HL-60 (cell line): ENCODE measurements at regions not wholly inside any gene's neighbourhood (a gene's known extent, or its start where the extent isn't known, plus 50 kb on each side); places are given as distances from the start of the nearest gene placed in this dataset.
A peak's percentile ranks its signal among the peaks of the same experiment; 100 is the strongest.

Source experiments
- DNase-seq, 2 experiments: peaks; one replicate each; pipeline ENCODE4 v3.0.0-alpha.2; 2010 to 2020; ENCODE audit warnings: low read depth in 1 of 2, low spot score in 1 of 2
- H3K27ac ChIP-seq: fragments of 250-450 bp; sonication (Bioruptor Pico); replicated peaks from 2 replicates; pipeline ENCODE4 v1.5.1; 2020; ENCODE audit warnings: mild to moderate bottlenecking, moderate library complexity
- H3K27me3 ChIP-seq: fragments of 250-450 bp; sonication (Bioruptor Pico); 2 replicates; pipeline ENCODE4 v1.5.1; 2021; ENCODE audit warnings: mild to moderate bottlenecking, moderate library complexity; ENCODE audit not compliant: insufficient read depth, poor library complexity, severe bottlenecking
- H3K4me3 ChIP-seq: replicated peaks from 2 replicates; pipeline ENCODE4 v1.5.1; 2011; ENCODE audit warnings: mild to moderate bottlenecking, control low read depth, low read length; ENCODE audit not compliant: insufficient read depth
- GABPA ChIP-seq: IDR thresholded peaks from 2 replicates; pipeline ENCODE4 v1.6.1; 2012; ENCODE audit warnings: low read depth
- POLR2AphosphoS5 ChIP-seq: IDR thresholded peaks from 2 replicates; pipeline ENCODE4 v1.6.1; 2012; ENCODE audit warnings: low read depth
- SPI1 ChIP-seq: IDR thresholded peaks from 2 replicates; pipeline ENCODE4 v1.6.1; 2012; ENCODE audit warnings: low read depth, mild to moderate bottlenecking, borderline replicate concordance
- TF ChIP-seq, protein P1 (sequence below): IDR thresholded peaks from one replicate; pipeline ENCODE4 v1.5.1; 2011; ENCODE audit warnings: low read length, control low read depth, inconsistent platforms; ENCODE audit not compliant: insufficient read depth
- TF ChIP-seq, protein P2 (sequence below): IDR thresholded peaks from 2 replicates; pipeline ENCODE4 v1.6.1; 2012; ENCODE audit warnings: low read depth; ENCODE audit not compliant: insufficient replicate concordance

DNA sequence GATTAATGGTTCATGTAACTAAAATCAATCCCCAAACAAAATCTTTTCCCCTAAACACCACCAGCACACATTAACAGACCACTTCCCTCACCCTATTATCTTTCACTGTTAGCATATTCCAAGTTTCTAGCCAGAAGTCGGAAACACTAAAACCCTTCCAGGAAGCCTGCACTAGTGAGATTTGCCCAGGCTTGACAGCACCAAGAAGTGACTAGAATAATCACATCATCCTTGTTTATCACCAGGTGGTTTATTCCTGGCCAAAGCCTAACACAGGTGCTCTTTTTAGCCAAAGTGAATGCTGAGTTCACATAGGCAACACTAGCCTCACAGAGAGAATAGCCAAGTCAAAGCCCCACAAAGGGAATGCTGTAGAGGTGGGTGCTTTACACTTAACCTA lies 221.2 kb upstream of the HNRNPA3 start:
- TF ChIP-seq GABPA (no peak), POLR2AphosphoS5 (no peak)
- TF ChIP-seq, protein P1, sequence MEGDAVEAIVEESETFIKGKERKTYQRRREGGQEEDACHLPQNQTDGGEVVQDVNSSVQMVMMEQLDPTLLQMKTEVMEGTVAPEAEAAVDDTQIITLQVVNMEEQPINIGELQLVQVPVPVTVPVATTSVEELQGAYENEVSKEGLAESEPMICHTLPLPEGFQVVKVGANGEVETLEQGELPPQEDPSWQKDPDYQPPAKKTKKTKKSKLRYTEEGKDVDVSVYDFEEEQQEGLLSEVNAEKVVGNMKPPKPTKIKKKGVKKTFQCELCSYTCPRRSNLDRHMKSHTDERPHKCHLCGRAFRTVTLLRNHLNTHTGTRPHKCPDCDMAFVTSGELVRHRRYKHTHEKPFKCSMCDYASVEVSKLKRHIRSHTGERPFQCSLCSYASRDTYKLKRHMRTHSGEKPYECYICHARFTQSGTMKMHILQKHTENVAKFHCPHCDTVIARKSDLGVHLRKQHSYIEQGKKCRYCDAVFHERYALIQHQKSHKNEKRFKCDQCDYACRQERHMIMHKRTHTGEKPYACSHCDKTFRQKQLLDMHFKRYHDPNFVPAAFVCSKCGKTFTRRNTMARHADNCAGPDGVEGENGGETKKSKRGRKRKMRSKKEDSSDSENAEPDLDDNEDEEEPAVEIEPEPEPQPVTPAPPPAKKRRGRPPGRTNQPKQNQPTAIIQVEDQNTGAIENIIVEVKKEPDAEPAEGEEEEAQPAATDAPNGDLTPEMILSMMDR = no peak
- Histone ChIP-seq H3K27ac (no peak overlapping the region), H3K4me3 (no peak overlapping the region), H3K27me3 (no peaks in the 10 kb centered on the region)
- no peak for DNase-seq

DNA sequence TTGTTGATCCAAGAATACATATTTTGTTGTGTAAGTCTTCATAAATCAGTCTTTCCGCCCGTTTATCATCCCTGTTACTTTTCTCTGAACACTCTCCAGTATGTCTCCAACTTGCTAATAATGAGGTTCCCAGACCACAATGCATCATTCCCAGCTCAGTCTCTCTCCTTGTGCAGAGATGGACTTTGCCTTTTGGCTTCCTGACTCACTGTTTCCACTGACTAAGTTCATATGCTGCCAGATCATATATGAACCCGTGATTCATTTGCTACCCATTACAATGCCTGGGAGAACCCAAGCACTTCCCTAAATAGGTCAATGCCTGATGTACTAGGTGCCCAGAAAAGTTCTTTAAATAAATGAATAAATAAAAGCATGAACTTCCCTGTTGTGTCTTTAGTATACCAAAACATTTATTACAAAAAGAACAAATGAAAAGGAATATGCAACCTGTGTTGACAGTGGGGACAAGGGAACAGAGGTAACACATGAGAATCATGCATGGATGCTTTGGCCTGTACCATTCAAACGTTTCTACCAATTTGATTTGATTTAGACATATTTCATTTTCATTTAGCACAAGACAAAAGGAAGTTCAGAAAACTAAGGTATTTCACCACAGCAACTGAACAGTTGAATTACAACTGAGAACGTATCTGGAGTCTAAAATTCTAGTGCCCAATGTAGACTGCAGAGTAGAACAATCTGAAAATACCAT lies 215.4 kb upstream of the HNRNPA3 start:
- peak; percentile 18 to 52 for DNase-seq
- Histone ChIP-seq H3K27ac (no peak overlapping the region; the same call in 1 of the 2 replicates), H3K4me3 (no peak overlapping the region), H3K27me3 (no peaks in the 10 kb centered on the region)
- TF ChIP-seq, protein P1 = no peak
- TF ChIP-seq SPI1 = peak; percentile 90

DNA sequence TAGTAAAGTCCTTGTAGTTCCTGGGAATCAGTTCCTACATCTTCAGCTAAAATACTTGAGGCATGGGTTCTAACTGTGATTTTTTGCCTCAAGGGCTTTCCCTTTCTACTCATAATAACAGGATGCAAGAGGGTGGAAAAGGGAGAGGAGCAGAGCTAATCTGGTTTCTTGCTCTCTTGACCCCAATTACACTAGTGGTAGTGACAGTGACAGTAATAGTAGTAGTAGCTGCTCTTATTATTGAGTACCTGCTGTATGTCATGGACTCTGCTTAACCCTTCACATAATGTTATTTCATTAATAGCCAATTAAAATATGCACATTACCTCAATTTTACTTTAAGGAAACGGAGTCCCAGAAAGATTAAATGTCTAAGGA lies 214.8 kb upstream of the HNRNPA3 start:
- TF ChIP-seq GABPA = no peak
- TF ChIP-seq POLR2AphosphoS5 = no peak
- TF ChIP-seq, protein P2, sequence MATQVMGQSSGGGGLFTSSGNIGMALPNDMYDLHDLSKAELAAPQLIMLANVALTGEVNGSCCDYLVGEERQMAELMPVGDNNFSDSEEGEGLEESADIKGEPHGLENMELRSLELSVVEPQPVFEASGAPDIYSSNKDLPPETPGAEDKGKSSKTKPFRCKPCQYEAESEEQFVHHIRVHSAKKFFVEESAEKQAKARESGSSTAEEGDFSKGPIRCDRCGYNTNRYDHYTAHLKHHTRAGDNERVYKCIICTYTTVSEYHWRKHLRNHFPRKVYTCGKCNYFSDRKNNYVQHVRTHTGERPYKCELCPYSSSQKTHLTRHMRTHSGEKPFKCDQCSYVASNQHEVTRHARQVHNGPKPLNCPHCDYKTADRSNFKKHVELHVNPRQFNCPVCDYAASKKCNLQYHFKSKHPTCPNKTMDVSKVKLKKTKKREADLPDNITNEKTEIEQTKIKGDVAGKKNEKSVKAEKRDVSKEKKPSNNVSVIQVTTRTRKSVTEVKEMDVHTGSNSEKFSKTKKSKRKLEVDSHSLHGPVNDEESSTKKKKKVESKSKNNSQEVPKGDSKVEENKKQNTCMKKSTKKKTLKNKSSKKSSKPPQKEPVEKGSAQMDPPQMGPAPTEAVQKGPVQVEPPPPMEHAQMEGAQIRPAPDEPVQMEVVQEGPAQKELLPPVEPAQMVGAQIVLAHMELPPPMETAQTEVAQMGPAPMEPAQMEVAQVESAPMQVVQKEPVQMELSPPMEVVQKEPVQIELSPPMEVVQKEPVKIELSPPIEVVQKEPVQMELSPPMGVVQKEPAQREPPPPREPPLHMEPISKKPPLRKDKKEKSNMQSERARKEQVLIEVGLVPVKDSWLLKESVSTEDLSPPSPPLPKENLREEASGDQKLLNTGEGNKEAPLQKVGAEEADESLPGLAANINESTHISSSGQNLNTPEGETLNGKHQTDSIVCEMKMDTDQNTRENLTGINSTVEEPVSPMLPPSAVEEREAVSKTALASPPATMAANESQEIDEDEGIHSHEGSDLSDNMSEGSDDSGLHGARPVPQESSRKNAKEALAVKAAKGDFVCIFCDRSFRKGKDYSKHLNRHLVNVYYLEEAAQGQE = no peak
- TF ChIP-seq SPI1 = no peak
- TF ChIP-seq, protein P1 = no peak
- Histone ChIP-seq H3K4me3 (no peak overlapping the region), H3K27ac (no peak overlapping the region; the same call in 1 of the 2 replicates), H3K27me3 (no peaks in the 10 kb centered on the region)
- no peak for DNase-seq

DNA sequence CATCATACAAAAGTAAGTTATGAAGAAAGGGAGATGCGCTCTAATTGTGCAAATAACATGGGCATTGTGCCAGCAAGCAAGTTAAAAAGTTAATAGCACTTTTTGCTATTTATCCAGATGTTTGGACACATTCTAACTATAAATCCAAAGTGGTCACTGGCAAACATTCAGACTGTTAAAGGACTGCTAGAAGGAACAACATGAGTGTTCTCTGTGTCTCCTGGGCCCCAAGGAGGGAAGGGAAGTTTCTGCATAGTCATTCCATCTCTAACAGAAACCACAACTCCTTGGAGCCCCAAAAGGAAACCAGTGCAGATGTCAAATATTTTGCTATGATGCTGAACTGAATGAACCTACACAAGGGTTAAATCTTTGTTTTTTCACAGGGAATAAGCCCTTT lies 213.3 kb upstream of the HNRNPA3 start:
- Histone ChIP-seq H3K27me3 (no peaks in the 10 kb centered on the region), H3K27ac (peak overlapping the region; percentile 51), H3K4me3 (no peak overlapping the region)
- peak in 1 of 2 experiments; percentile 69 for DNase-seq
- TF ChIP-seq SPI1 = peak; percentile 33; the same call in 1 of the 2 replicates
- TF ChIP-seq, protein P2 = no peak
